HCT116 (cell line): ENCODE measurements at regions not wholly inside any gene's neighbourhood (a gene's known extent, or its start where the extent isn't known, plus 50 kb on each side); places are given as distances from the start of the nearest gene placed in this dataset.

Experiments used
- ATAC-seq: fragments of 200-7000 bp; cut with Tn5 transposase; 2 replicates; pipeline ENCODE4 v1.9.1; 2020; ENCODE audit warnings: mild to moderate bottlenecking, moderate library complexity
- BruUV-seq: library from RNA; stranded (reverse); fragments of 400-500 nt; replicated peaks from 2 replicates; lab custom pipeline; 2021; lab: Mats Ljungman, UMichigan
- CTCF ChIA-PET: fragments of 300-600 bp; sonication (Branson Sonifier 250); formaldehyde crosslinking; loops from one replicate; lab custom pipeline; 2021; ENCODE audit warnings: antibody characterized with exemption; lab: Charles Lee
- POLR2A ChIA-PET: fragments of 300-600, 350-600 bp; sonication (Branson Sonifier 250); formaldehyde crosslinking; loops from one replicate; lab custom pipeline; 2021; ENCODE audit warnings: antibody characterized with exemption; lab: Charles Lee
- RAD21 ChIA-PET, 2 experiments: fragments of 300-600 bp; sonication (Branson Sonifier 250); formaldehyde crosslinking; loops; one replicate each; lab custom pipeline; 2023; ENCODE audit warnings: low total read pairs in 2 of 2; ENCODE audit not compliant: uncharacterized antibody in 2 of 2, unreplicated experiment in 2 of 2, low non-redundant PET in 1 of 2; lab: Charles Lee
- DNase-seq: peaks from one replicate; pipeline ENCODE4 v3.0.0-alpha.2; 2010; ENCODE audit warnings: low read depth, low spot score
- H2AFZ ChIP-seq: fragments of 200-600 bp; shearing (Covaris generic), sonication (generic); 2 replicates; pipeline ENCODE4 v1.6.1; 2017; ENCODE audit warnings: low read depth, mixed run types, mixed read lengths, antibody characterized with exemption, low read length; ENCODE audit not compliant: poor library complexity, severe bottlenecking
- H3K27ac ChIP-seq: 2 replicates; pipeline ENCODE4 v1.5.1; 2012; ENCODE audit warnings: low read depth, low read length
- H3K27me3 ChIP-seq: fragments of 200-600 bp; sonication (generic); 2 replicates; pipeline ENCODE4 v1.6.1; 2016; ENCODE audit warnings: mixed run types, low read length, mixed read lengths; ENCODE audit not compliant: insufficient read depth
- H3K36me3 ChIP-seq, 2 experiments: fragments of 200-500 bp in 1 of 2; fragments of 200-600 bp in 1 of 2; sonication (Bioruptor generic) in 1 of 2; sonication (generic) in 1 of 2; 2 replicates each; pipeline versions ENCODE4 v1.5.1 to v1.6.1; 2014 to 2016; ENCODE audit warnings: low read length in 2 of 2, inconsistent platforms in 1 of 2, mixed read lengths in 1 of 2, mixed run types in 1 of 2; ENCODE audit not compliant: insufficient read depth in 2 of 2, control insufficient read depth in 1 of 2
- H3K4me1 ChIP-seq, 2 experiments: fragments of 200-600 bp in 1 of 2; sonication (generic) in 1 of 2; 2 replicates each; pipeline versions ENCODE4 v1.5.1 to v1.6.1; 2012 to 2017; ENCODE audit warnings: low read length in 2 of 2, inconsistent platforms in 1 of 2, mild to moderate bottlenecking in 1 of 2, mixed read lengths in 1 of 2, mixed run types in 1 of 2, moderate library complexity in 1 of 2; ENCODE audit not compliant: insufficient read depth in 2 of 2, control insufficient read depth in 1 of 2
- H3K4me2 ChIP-seq: fragments of 200-600 bp; sonication (generic); 2 replicates; pipeline ENCODE4 v1.6.1; 2017; ENCODE audit warnings: mixed run types, low read length, mixed read lengths
- H3K4me3 ChIP-seq, 2 experiments: fragments of 200-600 bp in 1 of 2; sonication (generic) in 1 of 2; replicated peaks in 1 of 2; 2 replicates each; pipeline ENCODE4 v1.5.1; 2011 to 2016; ENCODE audit warnings: low read length in 2 of 2, control low read depth in 1 of 2, low read depth in 1 of 2, mild to moderate bottlenecking in 1 of 2, mixed read lengths in 1 of 2, mixed run types in 1 of 2
- H3K79me2 ChIP-seq: fragments of 200-600 bp; sonication (generic); 2 replicates; pipeline ENCODE4 v1.6.1; 2017; ENCODE audit warnings: mild to moderate bottlenecking, mixed run types, low read length, moderate library complexity, mixed read lengths; ENCODE audit not compliant: insufficient read depth
- H3K9ac ChIP-seq: fragments of 200-600 bp; sonication (generic); 2 replicates; pipeline ENCODE4 v1.6.1; 2016; ENCODE audit warnings: low read length, mixed read lengths
- H3K9me2 ChIP-seq: fragments of 200-600 bp; sonication (generic), shearing (Covaris generic); 2 replicates; pipeline ENCODE4 v1.6.1; 2017; ENCODE audit warnings: mixed run types, mild to moderate bottlenecking, moderate library complexity; ENCODE audit not compliant: insufficient read depth
- H3K9me3 ChIP-seq, 2 experiments: fragments of 200-500 bp in 1 of 2; fragments of 200-600 bp in 1 of 2; sonication (Bioruptor generic) in 1 of 2; sonication (generic) in 1 of 2; 2 replicates each; pipeline ENCODE4 v1.6.1; 2014 to 2017; ENCODE audit warnings: low read length in 2 of 2, mixed read lengths in 2 of 2, inconsistent platforms in 1 of 2, low read depth in 1 of 2, mild to moderate bottlenecking in 1 of 2, mixed run types in 1 of 2, moderate library complexity in 1 of 2; ENCODE audit not compliant: control insufficient read depth in 1 of 2, insufficient read depth in 1 of 2
- H4K20me1 ChIP-seq: fragments of 200-600 bp; sonication (generic), shearing (Covaris generic); 2 replicates; pipeline ENCODE4 v1.6.1; 2017; ENCODE audit warnings: mixed run types, mild to moderate bottlenecking, moderate library complexity; ENCODE audit not compliant: insufficient read depth
- ATF3 ChIP-seq: IDR thresholded peaks from 2 replicates; pipeline ENCODE4 v1.6.1; 2012
- CBX3 ChIP-seq: IDR thresholded peaks from 2 replicates; pipeline ENCODE4 v1.6.1; 2012; ENCODE audit warnings: low read depth
- CEBPB ChIP-seq: IDR thresholded peaks from 2 replicates; pipeline ENCODE4 v1.6.1; 2012; ENCODE audit warnings: low read depth
- ELF1 ChIP-seq: IDR thresholded peaks from 2 replicates; pipeline ENCODE4 v1.6.1; 2012; ENCODE audit warnings: low read depth, borderline replicate concordance
- EZH2 ChIP-seq: fragments of 200-600 bp; sonication (generic); IDR thresholded peaks from 2 replicates; pipeline ENCODE4 v1.6.1; 2017; ENCODE audit warnings: antibody characterized with exemption, mixed run types
- EZH2phosphoT487 ChIP-seq: fragments of 200-600 bp; IDR thresholded peaks from 2 replicates; pipeline ENCODE4 v1.6.1; 2018; ENCODE audit warnings: antibody characterized with exemption, borderline replicate concordance
- FOSL1 ChIP-seq: IDR thresholded peaks from 2 replicates; pipeline ENCODE4 v1.6.1; 2012; ENCODE audit warnings: low read depth
- JUND ChIP-seq: IDR thresholded peaks from 2 replicates; pipeline ENCODE4 v1.6.1; 2012
- POLR2A ChIP-seq: IDR thresholded peaks from 2 replicates; pipeline ENCODE4 v1.7.0; 2011; ENCODE audit warnings: borderline replicate concordance; ENCODE audit not compliant: insufficient read depth, insufficient read length; ENCODE audit errors: extremely low read depth
- REST ChIP-seq: IDR thresholded peaks from 2 replicates; pipeline ENCODE4 v1.6.1; 2012; ENCODE audit warnings: low read depth
- SIN3A ChIP-seq: IDR thresholded peaks from 2 replicates; pipeline ENCODE4 v1.6.1; 2012; ENCODE audit warnings: low read depth
- SRF ChIP-seq: IDR thresholded peaks from 2 replicates; pipeline ENCODE4 v1.6.1; 2012; ENCODE audit warnings: low read depth
- TCF7L2 ChIP-seq: IDR thresholded peaks from 2 replicates; pipeline ENCODE4 v1.7.0; 2011; ENCODE audit warnings: borderline replicate concordance, inconsistent platforms; ENCODE audit not compliant: insufficient read depth, insufficient read length; ENCODE audit errors: extremely low read depth
- YY1 ChIP-seq: IDR thresholded peaks from 2 replicates; pipeline ENCODE4 v1.6.1; 2011; ENCODE audit warnings: low read length, low read depth, moderate library complexity, mild to moderate bottlenecking; ENCODE audit not compliant: insufficient replicate concordance; ENCODE audit errors: extremely low read depth
- ZBTB33 ChIP-seq: IDR thresholded peaks from 2 replicates; pipeline ENCODE4 v1.6.1; 2011; ENCODE audit warnings: mild to moderate bottlenecking, low read length, moderate library complexity; ENCODE audit not compliant: insufficient replicate concordance; ENCODE audit errors: extremely low read depth
- ZFX ChIP-seq: fragments of 450-650 bp; IDR thresholded peaks from 2 replicates; pipeline ENCODE4 v1.6.1; 2017
- ZNF274 ChIP-seq: fragments of 200-500 bp; sonication (Bioruptor generic); IDR thresholded peaks from 2 replicates; pipeline ENCODE4 v1.6.1; 2014; ENCODE audit warnings: mild to moderate bottlenecking, low read depth, low read length, inconsistent platforms
- intact Hi-C: fragments of 100-400 bp; cut with micrococcal nuclease; formaldehyde crosslinking; loops from 2 replicates; pipeline ENCODE4 v1.10.0; 2022

GRCh38 chr4:57162499-57163019 is 52.4 kb upstream of the IGFBP7 start:
- Histone ChIP-seq H3K27me3 (peaks cover 13% of the 10 kb centered on the region), H3K9me2 (no peaks in the 10 kb centered on the region), H3K27ac (no peak overlapping the region), H3K4me3 (no peak overlapping the region), H3K36me3 (no peaks in the 10 kb centered on the region), H3K4me2 (no peak overlapping the region), H3K79me2 (no peaks in the 10 kb centered on the region), H3K4me1 (peaks cover 2 to 15% of the 10 kb centered on the region in 2 experiments; a peak in 2 of 4 replicates), H3K9ac (no peak overlapping the region), H3K9me3 (no peaks in the 10 kb centered on the region), H4K20me1 (no peaks in the 10 kb centered on the region), H2AFZ (no peak overlapping the region)
- ChIA-PET RAD21 (interaction anchor here in 1 of 2 experiments (1.5 kb wide), 1 partner anchor 124 kb away, joined by 6 read pairs; no protein-coding TSS in a partner anchor), POLR2A (no interaction called here), CTCF (interaction anchor here (0.9 to 2.9 kb wide), 8 partner anchors 9 to 264 kb away, joined by 3 to 17 read pairs (median 6); no protein-coding TSS in a partner anchor)
- BruUV-seq: no TSS peak
- no peak for TF ChIP-seq ZFX
- TF ChIP-seq EZH2: no peak
- TF ChIP-seq ZBTB33: no peak
- TF ChIP-seq CBX3: no peak
- TF ChIP-seq YY1: no peak
- no peak for TF ChIP-seq JUND
- TF ChIP-seq ELF1: no peak
- TF ChIP-seq EZH2phosphoT487: no peak
- no peak for TF ChIP-seq FOSL1
- no peak for TF ChIP-seq ZNF274
- no peak for TF ChIP-seq ATF3
- no peak for TF ChIP-seq REST
- TF ChIP-seq CEBPB: no peak
- peak; percentile 29 for TF ChIP-seq POLR2A
- no peak for TF ChIP-seq SIN3A
- 0 out of 2 replicates have a peak, but pooled peaks have one; percentile 17 for TF ChIP-seq SRF
- no peak for TF ChIP-seq TCF7L2
- ATAC-seq: no peak
- intact Hi-C loops: loop anchor here (2.0 kb wide), 1 partner anchor 124 kb away; no protein-coding TSS in a partner anchor
- DNase-seq: no peak
